ENCODE measurements at regions not wholly inside any gene's neighbourhood (a gene's known extent, or its start where the extent isn't known, plus 50 kb on each side); places are given as distances from the start of the nearest gene placed in this dataset.

- TF ChIP-seq ZNF512 (CRISPR knock-in tag; IDR thresholded peaks at IDR 0.05) (no peak), TCF7 (IDR thresholded peaks at IDR 0.05; ENCODE audit: low read depth) (no peak), ZNF770 (CRISPR knock-in tag; IDR thresholded peaks at IDR 0.05) (no peak)
These were observed 114.2 kb downstream of the FEM1C start (continued) for GRCh38 chr5:115430374-115430773.

- Histone ChIP-seq H2AFZ (ENCODE audit: low read length) (no peak overlapping the region), H3K4me2 (ENCODE audit: low read depth, low read length) (no peak overlapping the region), H3K79me2 (ENCODE audit: insufficient read depth, low read length) (no peaks in the 10 kb centered on the region), H3K27ac (ENCODE audit: extremely low read length, insufficient read depth, low read length) (no peak overlapping the region), H3K9ac (ENCODE audit: insufficient read depth, low read depth, low read length) (no peak overlapping the region), H4K20me1 (ENCODE audit: insufficient read depth, low read length) (no peaks in the 10 kb centered on the region), H3K36me3 (replicated peaks in 1 of 2; ENCODE audit: control insufficient read depth in 1 of 2, insufficient read depth in 2 of 2, low read length in 2 of 2) (no peaks in the 10 kb centered on the region), H3K4me1 (ENCODE audit: insufficient read depth, low read length) (no peaks in the 10 kb centered on the region), H3K9me3 (ENCODE audit: low read length) (no peaks in the 10 kb centered on the region), H3K4me3 (replicated peaks in 1 of 3; ENCODE audit: insufficient read depth in 1 of 3, low read depth in 2 of 3, low read length in 3 of 3) (no peak overlapping the region), H3K27me3 (ENCODE audit: control insufficient read depth in 1 of 2, insufficient read depth in 2 of 2, low read length in 2 of 2) (no peaks in the 10 kb centered on the region)
- in situ Hi-C loops (cut with HindIII; ENCODE audit: extremely low pct_ligation_motif_present, low pct_unique_long_range_greater_than_20kb) = no loop called here
- ChIA-PET CTCF (ENCODE audit: low intra/inter-chr PET ratio, low total read pairs) (no interaction called here), POLR2A (no interaction called here)
- no peak for ATAC-seq
- TF ChIP-seq NFYC (CRISPR knock-in tag; IDR thresholded peaks at IDR 0.05) (no peak), NCOA5 (CRISPR knock-in tag; IDR thresholded peaks at IDR 0.05) (no peak), RARG (CRISPR knock-in tag; IDR thresholded peaks at IDR 0.05; ENCODE audit: low read depth) (no peak), ZNF335 (CRISPR knock-in tag; IDR thresholded peaks at IDR 0.05) (no peak), ZNF598 (CRISPR knock-in tag; IDR thresholded peaks at IDR 0.05; ENCODE audit: borderline replicate concordance) (no peak)
- no peak for DNase-seq (ENCODE audit: low spot score)
- no TSS peak for BruUV-seq (replicated peaks)
- no peak for FAIRE-seq
- intact Hi-C loops (cut with micrococcal nuclease; ENCODE audit: unreplicated experiment) = no loop called here
These were observed 115.1 kb downstream of the FEM1C start for GRCh38 chr5:115429345-115429940.
